GM08714 (cell line): ENCODE measurements at regions not wholly inside any gene's neighbourhood (a gene's known extent, or its start where the extent isn't known, plus 50 kb on each side); places are given as distances from the start of the nearest gene placed in this dataset.
"Not testable (repeated sequence)": the region's sequence is repeated elsewhere in the genome, so short reads cannot be mapped to it uniquely, and the experiment has no call there.

Experiments used
- H3K4me3 ChIP-seq: fragments of 200-500 bp; sonication (Bioruptor generic); 2 replicates; pipeline ENCODE4 v1.5.1; 2014; ENCODE audit warnings: mild to moderate bottlenecking, low read length, inconsistent platforms
- ZNF274 ChIP-seq: IDR thresholded peaks from 2 replicates; pipeline ENCODE4 v1.6.1; 2012; ENCODE audit warnings: mild to moderate bottlenecking, low read depth, low read length

- no peak overlapping the region for H3K4me3 ChIP-seq
- no peak for TF ChIP-seq ZNF274
Measured at GRCh38 chr1:88318740-88319139, 365.3 kb upstream of the PKN2 start.

DNA sequence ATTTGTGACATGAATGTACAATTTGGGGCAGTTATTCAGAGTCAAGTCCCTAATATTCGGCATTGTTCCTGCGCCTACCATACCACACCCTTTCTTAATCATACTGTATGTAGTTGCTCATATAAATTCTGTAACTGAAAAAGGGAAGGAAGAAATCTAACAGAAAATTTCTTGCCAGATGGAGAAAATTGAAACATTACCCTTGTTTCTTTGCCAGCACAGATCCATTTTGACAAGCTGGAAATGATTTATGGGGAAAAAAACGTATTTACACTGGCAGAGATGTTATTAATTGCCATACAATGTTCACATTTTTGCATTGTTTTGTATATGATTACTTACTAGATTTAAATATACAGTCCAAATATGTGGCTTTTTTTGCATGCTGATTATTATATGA lies 363.8 kb upstream of the PKN2 start:
- no peak for TF ChIP-seq ZNF274

GRCh38 chr1:88321706-88322105 lies 362.4 kb upstream of the PKN2 start:
- no peak for TF ChIP-seq ZNF274
- H3K4me3 ChIP-seq: no peak overlapping the region

More for the DNA sequence above, 363.8 kb upstream of the PKN2 start:
- no peak overlapping the region for H3K4me3 ChIP-seq

DNA sequence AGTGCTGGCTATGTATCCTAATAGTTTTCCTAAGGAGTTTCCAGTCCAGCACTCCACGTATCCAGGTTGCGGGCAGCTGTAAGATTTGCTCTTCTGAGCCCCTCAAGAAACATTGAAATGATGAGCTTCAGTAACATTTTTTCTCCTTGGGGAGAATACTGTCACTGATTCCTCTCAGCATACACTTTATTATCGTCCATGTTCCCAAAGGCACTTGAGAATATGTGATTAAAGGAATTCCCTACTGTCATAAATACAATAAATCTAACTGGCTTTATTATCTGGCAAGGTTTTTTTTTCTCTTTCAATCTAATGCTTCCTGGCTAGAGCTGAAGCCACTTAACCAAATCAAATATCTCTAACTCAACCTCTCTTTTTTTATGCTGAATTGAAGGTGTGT lies 359.2 kb upstream of the PKN2 start:
- TF ChIP-seq ZNF274: no peak
- H3K4me3 ChIP-seq: no peak overlapping the region

GRCh38 chr1:88327391-88328267 lies 356.4 kb upstream of the PKN2 start:
- no peak overlapping the region for H3K4me3 ChIP-seq
- TF ChIP-seq ZNF274: no peak

GRCh38 chr1:88330201-88330600 lies 353.9 kb upstream of the PKN2 start:
- TF ChIP-seq ZNF274: no peak
- H3K4me3 ChIP-seq: no peak overlapping the region

GRCh38 chr1:88333086-88333695 lies 350.9 kb upstream of the PKN2 start:
- TF ChIP-seq ZNF274: no peak

GRCh38 chr1:88341447-88341846 lies 342.6 kb upstream of the PKN2 start:
- no peak for TF ChIP-seq ZNF274
- H3K4me3 ChIP-seq: no peak overlapping the region

More at GRCh38 chr1:88333086-88333695, 350.9 kb upstream of the PKN2 start:
- no peak overlapping the region for H3K4me3 ChIP-seq

DNA sequence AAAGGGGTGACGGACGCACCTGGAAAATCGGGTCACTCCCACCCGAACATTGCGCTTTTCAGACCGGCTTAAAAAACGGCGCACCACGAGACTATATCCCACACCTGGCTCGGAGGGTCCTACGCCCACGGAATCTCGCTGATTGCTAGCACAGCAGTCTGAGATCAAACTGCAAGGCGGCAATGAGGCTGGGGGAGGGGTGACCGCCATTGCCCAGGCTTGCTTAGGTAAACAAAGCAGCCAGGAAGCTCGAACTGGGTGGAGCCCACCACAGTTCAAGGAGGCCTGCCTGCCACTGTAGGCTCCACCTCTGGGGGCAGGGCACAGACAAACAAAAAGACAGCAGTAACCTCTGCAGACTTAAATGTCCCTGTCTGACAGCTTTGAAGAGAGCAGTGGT lies 342.0 kb upstream of the PKN2 start:
- not testable (repeated sequence) for H3K4me3 ChIP-seq

DNA sequence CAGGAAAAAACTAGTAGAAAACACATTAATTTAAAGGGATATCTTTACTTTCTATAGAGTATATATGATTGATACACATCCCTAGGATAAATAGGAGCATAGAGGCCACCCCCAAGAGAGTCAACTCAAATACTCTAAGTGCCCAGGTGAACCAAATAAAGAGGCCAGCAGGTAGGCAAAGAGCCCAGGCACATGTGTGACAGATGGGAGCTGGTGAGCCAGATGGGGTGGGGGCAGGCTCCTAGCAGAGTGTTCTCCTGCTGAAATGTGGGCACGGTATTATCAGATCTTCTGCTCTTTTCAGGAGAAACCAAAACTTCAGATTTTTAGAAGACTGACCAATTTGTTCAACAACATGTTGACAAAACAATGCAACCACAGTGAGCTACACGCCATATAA lies 333.4 kb upstream of the PKN2 start:
- TF ChIP-seq ZNF274: no peak
- no peak overlapping the region for H3K4me3 ChIP-seq

DNA sequence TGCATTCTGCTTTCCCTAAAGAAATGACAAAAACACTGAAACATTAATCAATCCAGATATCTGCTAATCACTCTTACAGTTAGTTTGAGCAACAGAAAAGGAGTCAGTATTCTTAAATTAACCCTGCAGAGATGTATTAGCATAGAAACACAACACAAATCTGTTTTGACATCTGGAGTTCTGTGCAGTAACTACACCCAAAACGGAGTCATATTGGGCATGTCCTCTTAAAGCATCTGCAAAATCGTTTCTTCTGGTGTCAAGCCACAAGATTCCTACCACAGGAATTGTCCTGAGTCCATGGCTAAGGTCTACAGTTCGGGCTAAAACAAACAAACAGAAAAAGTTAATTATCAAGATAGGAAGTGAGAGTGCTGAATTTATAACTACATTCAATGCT lies 332.1 kb upstream of the PKN2 start:
- H3K4me3 ChIP-seq: no peak overlapping the region
- TF ChIP-seq ZNF274: no peak

- TF ChIP-seq ZNF274: no peak
- H3K4me3 ChIP-seq: no peak overlapping the region
Measured at GRCh38 chr1:88354256-88354655, 329.8 kb upstream of the PKN2 start.

DNA sequence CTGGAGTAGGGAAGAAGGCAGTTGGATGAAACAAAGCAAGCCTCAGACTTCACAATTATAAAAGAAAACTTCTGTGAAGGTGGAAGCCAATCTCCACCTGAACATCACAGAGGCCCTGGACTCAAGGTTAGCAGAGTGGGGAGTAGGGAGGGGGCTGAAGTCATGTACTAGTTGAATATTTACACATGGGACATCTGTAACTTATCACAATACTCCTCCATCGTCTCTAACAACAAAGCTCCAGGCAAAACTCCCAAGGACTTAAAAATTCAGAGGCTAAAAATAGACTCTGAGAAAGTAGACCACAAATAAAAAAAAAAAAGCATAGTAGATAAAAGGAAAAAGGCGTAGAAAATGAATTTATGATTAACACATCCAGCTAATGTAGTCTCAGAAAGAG lies 326.3 kb upstream of the PKN2 start:
- H3K4me3 ChIP-seq: no peak overlapping the region
- TF ChIP-seq ZNF274: no peak

GRCh38 chr1:88371436-88372023 lies 312.5 kb upstream of the PKN2 start:
- no peak overlapping the region for H3K4me3 ChIP-seq
- TF ChIP-seq ZNF274: no peak

DNA sequence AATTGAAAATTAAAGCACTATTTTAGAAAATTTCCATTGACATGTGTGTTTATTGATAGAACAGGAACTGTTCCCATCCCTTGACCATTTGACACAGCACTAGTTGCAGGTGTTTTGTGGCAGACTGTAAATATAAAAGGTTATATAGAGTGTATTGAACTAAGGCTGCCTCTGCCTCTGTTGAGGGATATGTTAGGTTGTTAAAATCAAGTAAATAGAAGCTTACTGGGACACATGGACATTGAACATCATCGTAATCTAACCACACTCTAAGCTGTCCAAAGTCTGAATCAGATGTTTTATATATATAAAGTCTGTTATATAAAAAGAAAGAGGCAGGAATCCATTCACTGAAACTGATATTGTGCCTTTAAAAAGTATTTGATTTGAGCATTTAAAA lies 308.1 kb upstream of the PKN2 start:
- TF ChIP-seq ZNF274: no peak
- no peak overlapping the region for H3K4me3 ChIP-seq
